ENCODE measurements at regions not wholly inside any gene's neighbourhood (a gene's known extent, or its start where the extent isn't known, plus 50 kb on each side); places are given as distances from the start of the nearest gene placed in this dataset.

GRCh38 chr11:28956446-28956845 lies 848.3 kb downstream of the METTL15 start:
- no peak for TF ChIP-seq CTCF (IDR thresholded peaks at IDR 0.05; ENCODE audit: unreplicated experiment)
- H3K27me3 Mint-ChIP-seq (ENCODE audit: insufficient read depth, unreplicated experiment) = no peaks in the 10 kb centered on the region
- H3K27ac Mint-ChIP-seq (ENCODE audit: low read depth, unreplicated experiment) = no peak overlapping the region
- intact Hi-C loops (cut with micrococcal nuclease) = no loop called here
- ChIA-PET CTCF (no interaction called here), POLR2A (no interaction called here)
- H3K4me1 Mint-ChIP-seq (ENCODE audit: insufficient read depth, unreplicated experiment) = peaks cover 6% of the 10 kb centered on the region
- no peak overlapping the region for H3K4me3 Mint-ChIP-seq (ENCODE audit: unreplicated experiment)
- H3K9me3 Mint-ChIP-seq (ENCODE audit: unreplicated experiment) = no peaks in the 10 kb centered on the region
- no peak for DNase-seq (ENCODE audit: unreplicated experiment)
- no peaks in the 10 kb centered on the region for H3K36me3 Mint-ChIP-seq (ENCODE audit: insufficient read depth, unreplicated experiment)
- no TSS peak for BruUV-seq (replicated peaks)

GRCh38 chr11:28951191-28951590 lies 843.0 kb downstream of the METTL15 start:
- Mint-ChIP-seq H3K36me3 (ENCODE audit: insufficient read depth, unreplicated experiment) (no peaks in the 10 kb centered on the region), H3K4me1 (ENCODE audit: insufficient read depth, unreplicated experiment) (no peaks in the 10 kb centered on the region), H3K27me3 (ENCODE audit: insufficient read depth, unreplicated experiment) (no peaks in the 10 kb centered on the region), H3K4me3 (ENCODE audit: unreplicated experiment) (no peak overlapping the region), H3K27ac (ENCODE audit: low read depth, unreplicated experiment) (no peak overlapping the region), H3K9me3 (ENCODE audit: unreplicated experiment) (peaks cover 7% of the 10 kb centered on the region)
- ChIA-PET POLR2A (no interaction called here), CTCF (no interaction called here)
- intact Hi-C loops (cut with micrococcal nuclease) = no loop called here
- no peak for TF ChIP-seq CTCF (IDR thresholded peaks at IDR 0.05; ENCODE audit: unreplicated experiment)
- no TSS peak for BruUV-seq (replicated peaks)
- DNase-seq (ENCODE audit: unreplicated experiment) = no peak

GRCh38 chr11:28939381-28939780 lies 831.2 kb downstream of the METTL15 start:
- POLR2A ChIA-PET = interaction anchor here (0.7 kb wide), 1 partner anchor 9 kb away, joined by 3 read pairs; no protein-coding TSS in a partner anchor
- Mint-ChIP-seq H3K36me3 (ENCODE audit: insufficient read depth, unreplicated experiment) (no peaks in the 10 kb centered on the region), H3K4me3 (ENCODE audit: unreplicated experiment) (no peak overlapping the region), H3K4me1 (ENCODE audit: insufficient read depth, unreplicated experiment) (peaks cover 6% of the 10 kb centered on the region), H3K27ac (ENCODE audit: low read depth, unreplicated experiment) (no peak overlapping the region), H3K9me3 (ENCODE audit: unreplicated experiment) (no peaks in the 10 kb centered on the region), H3K27me3 (ENCODE audit: insufficient read depth, unreplicated experiment) (no peaks in the 10 kb centered on the region)
- no peak for DNase-seq (ENCODE audit: unreplicated experiment)
- TF ChIP-seq CTCF (IDR thresholded peaks at IDR 0.05; ENCODE audit: unreplicated experiment) = no peak
- no TSS peak for BruUV-seq (replicated peaks)
- CTCF ChIA-PET = interaction anchor here (0.7 kb wide), 2 partner anchors 88 to 105 kb away, joined by 3 read pairs; no protein-coding TSS in a partner anchor
- intact Hi-C loops (cut with micrococcal nuclease) = no loop called here

- Mint-ChIP-seq H3K27ac (ENCODE audit: low read depth, unreplicated experiment) (no peak overlapping the region), H3K4me3 (ENCODE audit: unreplicated experiment) (no peak overlapping the region), H3K4me1 (ENCODE audit: insufficient read depth, unreplicated experiment) (peaks cover 6% of the 10 kb centered on the region), H3K27me3 (ENCODE audit: insufficient read depth, unreplicated experiment) (no peaks in the 10 kb centered on the region), H3K36me3 (ENCODE audit: insufficient read depth, unreplicated experiment) (peaks cover 2% of the 10 kb centered on the region), H3K9me3 (ENCODE audit: unreplicated experiment) (no peaks in the 10 kb centered on the region)
- POLR2A ChIA-PET = no interaction called here
- CTCF ChIA-PET = interaction anchor here (0.6 to 0.7 kb wide), 3 partner anchors 182 to 1197 kb away, joined by 3 read pairs; no protein-coding TSS in a partner anchor
- no peak for TF ChIP-seq CTCF (IDR thresholded peaks at IDR 0.05; ENCODE audit: unreplicated experiment)
- no peak for DNase-seq (ENCODE audit: unreplicated experiment)
- intact Hi-C loops (cut with micrococcal nuclease) = no loop called here
- no TSS peak for BruUV-seq (replicated peaks)
These were observed 829.9 kb downstream of the METTL15 start for GRCh38 chr11:28938091-28938490.
